ENCODE measurements at regions not wholly inside any gene's neighbourhood (a gene's known extent, or its start where the extent isn't known, plus 50 kb on each side); places are given as distances from the start of the nearest gene placed in this dataset.

DNA sequence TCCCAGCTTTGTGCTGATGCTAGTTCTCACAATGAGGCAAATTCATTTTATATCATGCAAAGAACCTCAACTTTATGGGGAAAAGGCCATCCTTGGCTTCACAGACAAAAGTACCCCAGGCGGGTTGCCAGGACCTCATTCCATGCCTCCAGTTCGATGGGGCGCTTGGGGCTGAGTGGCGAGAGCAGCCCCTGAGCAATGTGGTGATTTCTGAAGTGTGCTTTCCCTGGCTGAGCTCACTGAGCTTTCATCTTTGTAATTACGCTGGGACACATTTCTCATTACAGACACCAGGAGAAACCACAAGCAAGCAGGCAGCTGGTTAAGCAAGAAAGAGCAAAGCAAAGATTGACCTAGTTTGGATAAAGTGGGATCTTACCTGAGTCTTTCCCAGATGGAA lies 301.5 kb upstream of the CDH4 start (continued):
- TF ChIP-seq, protein P1, sequence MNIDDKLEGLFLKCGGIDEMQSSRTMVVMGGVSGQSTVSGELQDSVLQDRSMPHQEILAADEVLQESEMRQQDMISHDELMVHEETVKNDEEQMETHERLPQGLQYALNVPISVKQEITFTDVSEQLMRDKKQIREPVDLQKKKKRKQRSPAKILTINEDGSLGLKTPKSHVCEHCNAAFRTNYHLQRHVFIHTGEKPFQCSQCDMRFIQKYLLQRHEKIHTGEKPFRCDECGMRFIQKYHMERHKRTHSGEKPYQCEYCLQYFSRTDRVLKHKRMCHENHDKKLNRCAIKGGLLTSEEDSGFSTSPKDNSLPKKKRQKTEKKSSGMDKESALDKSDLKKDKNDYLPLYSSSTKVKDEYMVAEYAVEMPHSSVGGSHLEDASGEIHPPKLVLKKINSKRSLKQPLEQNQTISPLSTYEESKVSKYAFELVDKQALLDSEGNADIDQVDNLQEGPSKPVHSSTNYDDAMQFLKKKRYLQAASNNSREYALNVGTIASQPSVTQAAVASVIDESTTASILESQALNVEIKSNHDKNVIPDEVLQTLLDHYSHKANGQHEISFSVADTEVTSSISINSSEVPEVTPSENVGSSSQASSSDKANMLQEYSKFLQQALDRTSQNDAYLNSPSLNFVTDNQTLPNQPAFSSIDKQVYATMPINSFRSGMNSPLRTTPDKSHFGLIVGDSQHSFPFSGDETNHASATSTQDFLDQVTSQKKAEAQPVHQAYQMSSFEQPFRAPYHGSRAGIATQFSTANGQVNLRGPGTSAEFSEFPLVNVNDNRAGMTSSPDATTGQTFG (tag by site-specific recombination; IDR thresholded peaks at IDR 0.05; ENCODE audit: borderline replicate concordance), result no peak
- TF ChIP-seq ZNF138 (tag by site-specific recombination; IDR thresholded peaks at IDR 0.05; ENCODE audit: borderline replicate concordance), result no peak

GRCh38 chr20:60950974-60951373 lies 301.1 kb upstream of the CDH4 start:
- Histone ChIP-seq H3K36me3 (ENCODE audit: control insufficient read depth in 2 of 2, insufficient read depth in 1 of 2, low read length in 2 of 2) (no peaks in the 10 kb centered on the region), H3K4me1 (ENCODE audit: control insufficient read depth, insufficient read depth, low read length) (no peaks in the 10 kb centered on the region), H3K9me3 (ENCODE audit: control insufficient read depth, insufficient read depth, low read depth, low read length) (no peaks in the 10 kb centered on the region), H3K27ac (ENCODE audit: extremely low read depth, low read depth, low read length) (no peak overlapping the region), H3K4me3 (ENCODE audit: low read depth, low read length) (no peak overlapping the region)
- ChIA-PET CTCF (interaction anchor here (0.8 kb wide), 1 partner anchor 530 kb away, joined by 4 read pairs; no protein-coding TSS in a partner anchor), POLR2A (no interaction called here)
- TF ChIP-seq SP2 (tag by site-specific recombination; IDR thresholded peaks at IDR 0.05), result no peak
- TF ChIP-seq GLIS2 (tag by site-specific recombination; IDR thresholded peaks at IDR 0.05), result no peak
- no peak for TF ChIP-seq ZNF350 (tag by site-specific recombination; IDR thresholded peaks at IDR 0.05)
- no peak for TF ChIP-seq ZNF701 (tag by site-specific recombination; IDR thresholded peaks at IDR 0.05)
- no peak for TF ChIP-seq ZSCAN5A (tag by site-specific recombination; IDR thresholded peaks at IDR 0.05)
- no peak for TF ChIP-seq ZFHX2 (tag by site-specific recombination; conservative IDR thresholded peaks at IDR 0.05)
- no peak for TF ChIP-seq ZNF280C (tag by site-specific recombination; IDR thresholded peaks at IDR 0.05)
- no peak for TF ChIP-seq ZNF184 (tag by site-specific recombination; IDR thresholded peaks at IDR 0.05)

- no peak for TF ChIP-seq ZNF558 (tag by site-specific recombination; IDR thresholded peaks at IDR 0.05)
- TF ChIP-seq ZNF133 (tag by site-specific recombination; IDR thresholded peaks at IDR 0.05), result no peak
- no peak for TF ChIP-seq ZNF202 (tag by site-specific recombination; IDR thresholded peaks at IDR 0.05; ENCODE audit: borderline replicate concordance)
- no peak for TF ChIP-seq ZNF514 (tag by site-specific recombination; IDR thresholded peaks at IDR 0.05)
- TF ChIP-seq HOXD13 (CRISPR knock-in tag; IDR thresholded peaks at IDR 0.05; ENCODE audit: borderline replicate concordance), result no peak
- TF ChIP-seq ZNF391 (tag by site-specific recombination; IDR thresholded peaks at IDR 0.05; ENCODE audit: borderline replicate concordance, low read depth), result no peak
- TF ChIP-seq, protein P2, sequence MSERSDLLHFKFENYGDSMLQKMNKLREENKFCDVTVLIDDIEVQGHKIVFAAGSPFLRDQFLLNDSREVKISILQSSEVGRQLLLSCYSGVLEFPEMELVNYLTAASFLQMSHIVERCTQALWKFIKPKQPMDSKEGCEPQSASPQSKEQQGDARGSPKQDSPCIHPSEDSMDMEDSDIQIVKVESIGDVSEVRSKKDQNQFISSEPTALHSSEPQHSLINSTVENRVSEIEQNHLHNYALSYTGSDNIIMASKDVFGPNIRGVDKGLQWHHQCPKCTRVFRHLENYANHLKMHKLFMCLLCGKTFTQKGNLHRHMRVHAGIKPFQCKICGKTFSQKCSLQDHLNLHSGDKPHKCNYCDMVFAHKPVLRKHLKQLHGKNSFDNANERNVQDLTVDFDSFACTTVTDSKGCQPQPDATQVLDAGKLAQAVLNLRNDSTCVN (tag by site-specific recombination; optimal IDR thresholded peaks at IDR 0.05), result no peak
- TF ChIP-seq ZNF223 (tag by site-specific recombination; IDR thresholded peaks at IDR 0.05), result no peak
- Histone ChIP-seq H3K4me1 (ENCODE audit: control insufficient read depth, insufficient read depth, low read length) (no peaks in the 10 kb centered on the region), H3K27ac (ENCODE audit: extremely low read depth, low read depth, low read length) (no peak overlapping the region), H3K4me3 (ENCODE audit: low read depth, low read length) (no peak overlapping the region), H3K9me3 (ENCODE audit: control insufficient read depth, insufficient read depth, low read depth, low read length) (no peaks in the 10 kb centered on the region), H3K36me3 (ENCODE audit: control insufficient read depth in 2 of 2, insufficient read depth in 1 of 2, low read length in 2 of 2) (no peaks in the 10 kb centered on the region)
- CTCF ChIA-PET, result interaction anchor here (0.7 kb wide), 1 partner anchor 973 kb away, joined by 3 read pairs; no protein-coding TSS in a partner anchor
- POLR2A ChIA-PET, result no interaction called here
Measured at GRCh38 chr20:60952861-60953260, 299.2 kb upstream of the CDH4 start.

Data from HEK293 (cell line).